H9 (cell line): ENCODE measurements at regions not wholly inside any gene's neighbourhood (a gene's known extent, or its start where the extent isn't known, plus 50 kb on each side); places are given as distances from the start of the nearest gene placed in this dataset.

Experiments used
- DNase-seq: peaks from one replicate; pipeline ENCODE4 v3.0.0-alpha.2; 2017
- H2AFZ ChIP-seq: one replicate; pipeline ENCODE4 v1.6.1; 2013; ENCODE audit warnings: mild to moderate bottlenecking, low read length, control low read depth, moderate library complexity
- H2AK5ac ChIP-seq: 2 replicates; pipeline ENCODE4 v1.6.1; 2013; ENCODE audit warnings: low read length, control low read depth, mixed read lengths; ENCODE audit not compliant: insufficient read length
- H2BK120ac ChIP-seq: one replicate; pipeline ENCODE4 v1.6.1; 2013; ENCODE audit warnings: low read depth, mild to moderate bottlenecking, low read length, control low read depth, inconsistent platforms; ENCODE audit not compliant: poor library complexity, severe bottlenecking
- H2BK12ac ChIP-seq: 2 replicates; pipeline ENCODE4 v1.6.1; 2013; ENCODE audit warnings: low read length, control low read depth, mixed read lengths, low read depth; ENCODE audit not compliant: insufficient read length
- H2BK15ac ChIP-seq: 2 replicates; pipeline ENCODE4 v1.6.1; 2013; ENCODE audit warnings: low read depth, low read length, control low read depth
- H2BK20ac ChIP-seq: one replicate; pipeline ENCODE4 v1.6.1; 2013; ENCODE audit warnings: low read depth, mild to moderate bottlenecking, low read length, control low read depth, inconsistent platforms; ENCODE audit not compliant: poor library complexity, severe bottlenecking
- H2BK5ac ChIP-seq: 2 replicates; pipeline ENCODE4 v1.6.1; 2013; ENCODE audit warnings: low read length, control low read depth, mixed read lengths; ENCODE audit not compliant: insufficient read length
- H3K14ac ChIP-seq: 2 replicates; pipeline ENCODE4 v1.6.1; 2013; ENCODE audit warnings: low read length, control low read depth; ENCODE audit not compliant: insufficient read depth
- H3K18ac ChIP-seq: 2 replicates; pipeline ENCODE4 v1.6.1; 2013; ENCODE audit warnings: low read depth, mild to moderate bottlenecking, mixed read lengths, low read length, control low read depth; ENCODE audit not compliant: insufficient read length
- H3K23ac ChIP-seq: 2 replicates; pipeline ENCODE4 v1.6.1; 2013; ENCODE audit warnings: low read length, control low read depth, mixed read lengths, low read depth; ENCODE audit not compliant: insufficient read length
- H3K23me2 ChIP-seq: 2 replicates; pipeline ENCODE4 v1.6.1; 2013; ENCODE audit warnings: low read depth, mild to moderate bottlenecking, mixed read lengths, low read length, control low read depth; ENCODE audit not compliant: insufficient read length, poor library complexity, severe bottlenecking
- H3K27ac ChIP-seq: 2 replicates; pipeline ENCODE4 v1.5.1; 2013; ENCODE audit warnings: low read length, control low read depth, mixed read lengths, low read depth; ENCODE audit not compliant: insufficient read length
- H3K27me3 ChIP-seq: 2 replicates; pipeline ENCODE4 v1.6.1; 2013; ENCODE audit warnings: low read length, control low read depth, inconsistent platforms; ENCODE audit not compliant: insufficient read depth
- H3K4ac ChIP-seq: 2 replicates; pipeline ENCODE4 v1.6.1; 2013; ENCODE audit warnings: low read depth, mild to moderate bottlenecking, control low read depth, inconsistent platforms, low read length, moderate library complexity
- H3K4me1 ChIP-seq: 2 replicates; pipeline ENCODE4 v1.6.1; 2013; ENCODE audit warnings: low read length, control low read depth, inconsistent platforms; ENCODE audit not compliant: insufficient read depth
- H3K4me2 ChIP-seq: 2 replicates; pipeline ENCODE4 v1.6.1; 2013; ENCODE audit warnings: low read length, control low read depth, mixed read lengths; ENCODE audit not compliant: insufficient read length, insufficient read depth
- H3K56ac ChIP-seq: 2 replicates; pipeline ENCODE4 v1.6.1; 2013; ENCODE audit warnings: low read depth, mild to moderate bottlenecking, mixed read lengths, low read length, control low read depth; ENCODE audit not compliant: insufficient read length
- H3K79me1 ChIP-seq: 2 replicates; pipeline ENCODE4 v1.6.1; 2013; ENCODE audit warnings: low read depth, mild to moderate bottlenecking, moderate library complexity, low read length, control low read depth, inconsistent platforms; ENCODE audit not compliant: insufficient read depth, poor library complexity, severe bottlenecking
- H3K79me2 ChIP-seq: 2 replicates; pipeline ENCODE4 v1.6.1; 2013; ENCODE audit warnings: low read length, control low read depth, inconsistent platforms; ENCODE audit not compliant: insufficient read depth
- H3K9ac ChIP-seq: 2 replicates; pipeline ENCODE4 v1.6.1; 2013; ENCODE audit warnings: low read length, control low read depth, mixed read lengths; ENCODE audit not compliant: insufficient read length; ENCODE audit errors: extremely low read depth
- H3K9me3 ChIP-seq: one replicate; pipeline ENCODE4 v1.6.1; 2013; ENCODE audit warnings: low read depth, low read length, inconsistent platforms; ENCODE audit not compliant: control insufficient read depth
- H3T11ph ChIP-seq: one replicate; pipeline ENCODE4 v1.6.1; 2013; ENCODE audit warnings: mild to moderate bottlenecking, low read length, control low read depth, inconsistent platforms
- H4K20me1 ChIP-seq: one replicate; pipeline ENCODE4 v1.6.1; 2013; ENCODE audit not compliant: control insufficient read depth, insufficient read length, insufficient read depth
- H4K5ac ChIP-seq: 2 replicates; pipeline ENCODE4 v1.6.1; 2013; ENCODE audit warnings: low read depth, mild to moderate bottlenecking, mixed read lengths, low read length, control low read depth; ENCODE audit not compliant: insufficient read length
- H4K8ac ChIP-seq: replicated peaks from 2 replicates; pipeline ENCODE4 v1.6.1; 2013; ENCODE audit warnings: low read length, control low read depth, mixed read lengths, low read depth; ENCODE audit not compliant: insufficient read length
- H4K91ac ChIP-seq: 2 replicates; pipeline ENCODE4 v1.6.1; 2013; ENCODE audit warnings: low read depth, mild to moderate bottlenecking, moderate library complexity, mixed read lengths, low read length, control low read depth; ENCODE audit not compliant: insufficient read length
- H3K27ac Mint-ChIP-seq, 3 experiments: 2 replicates in 2 of 3; 3 replicates in 1 of 3; pipeline ENCODE4 v1.8.0; 2020 to 2021; ENCODE audit warnings: mixed read lengths in 3 of 3, mild to moderate bottlenecking in 1 of 3, moderate library complexity in 1 of 3
- H3K27me3 Mint-ChIP-seq: 2 replicates; pipeline ENCODE4 v1.8.0; 2021; ENCODE audit warnings: low read depth, mild to moderate bottlenecking, moderate library complexity, mixed read lengths
- H3K36me3 Mint-ChIP-seq, 3 experiments: 2 replicates in 2 of 3; 3 replicates in 1 of 3; pipeline ENCODE4 v1.8.0; 2020 to 2021; ENCODE audit warnings: low read depth in 3 of 3, mixed read lengths in 3 of 3; ENCODE audit not compliant: insufficient read depth in 1 of 3
- H3K4me1 Mint-ChIP-seq, 2 experiments: 2 replicates each; pipeline ENCODE4 v1.8.0; 2020; ENCODE audit warnings: mixed read lengths in 2 of 2
- H3K4me3 Mint-ChIP-seq, 2 experiments: 2 replicates in 1 of 2; 3 replicates in 1 of 2; pipeline ENCODE4 v1.8.0; 2020 to 2021; ENCODE audit warnings: mild to moderate bottlenecking in 2 of 2, mixed read lengths in 2 of 2, moderate library complexity in 1 of 2
- H3K9me3 Mint-ChIP-seq, 2 experiments: 2 replicates in 1 of 2; 3 replicates in 1 of 2; pipeline ENCODE4 v1.8.0; 2020; ENCODE audit warnings: mild to moderate bottlenecking in 2 of 2, mixed read lengths in 2 of 2, moderate library complexity in 1 of 2
- CTCF ChIP-seq: fragments of 200-600 bp; sonication (generic); conservative IDR thresholded peaks from 3 replicates; pipeline ENCODE4 v1.8.0; 2021; ENCODE audit warnings: antibody characterized with exemption, mild to moderate bottlenecking
- WGBS: extraction: QIAGEN DNeasy Blood & Tissue Kit; methylation state at CpG from one replicate; pipeline ENCODE4 v1.1.7; 2013; ENCODE audit warnings: missing lambda C conversion rate, low lambda C conversion rate, mixed read lengths; ENCODE audit not compliant: insufficient read length; ENCODE audit errors: extremely low coverage; 5-methylcytosine and 5-hydroxymethylcytosine counted together

- peak overlapping the region in 1 of 3 experiments; percentile 80; a peak in 1 of 7 replicates for H3K27ac Mint-ChIP-seq
- no CpG with 5 or more reads among the region's 6 CpGs for WGBS
- H3K9ac ChIP-seq, result no peak overlapping the region
Measured at GRCh38 chr2:64204703-64205102, 60.5 kb upstream of the PELI1 start.

More at GRCh38 chr2:64204703-64205102, 60.5 kb upstream of the PELI1 start:
- H2BK120ac ChIP-seq, result no peak overlapping the region
- H3K18ac ChIP-seq, result no peak overlapping the region
- H3K79me1 ChIP-seq, result no peaks in the 10 kb centered on the region
- Mint-ChIP-seq H3K27me3 (no peaks in the 10 kb centered on the region; the same call in 1 of the 2 replicates), H3K4me3 (peak overlapping the region in 1 of 2 experiments; percentile 36; a peak in 1 of 5 replicates), H3K36me3 (peaks cover 0 to 2% (median 0%) of the 10 kb centered on the region in 3 experiments; a peak in 2 of 7 replicates), H3K9me3 (no peaks in the 10 kb centered on the region; a peak in 1 of 5 replicates), H3K4me1 (peaks cover 16% of the 10 kb centered on the region in 2 experiments)
- H3K4ac ChIP-seq, result no peak overlapping the region
- no peak overlapping the region for H4K8ac ChIP-seq
- no peaks in the 10 kb centered on the region for H3K23me2 ChIP-seq
- no peak overlapping the region for H4K5ac ChIP-seq
- H3K27me3 ChIP-seq, result no peaks in the 10 kb centered on the region
- no peak for DNase-seq
- no peak overlapping the region for H3K14ac ChIP-seq
- H4K20me1 ChIP-seq, result no peaks in the 10 kb centered on the region
- H2BK5ac ChIP-seq, result no peak overlapping the region
- H2AK5ac ChIP-seq, result no peak overlapping the region
- no peak overlapping the region for H3K23ac ChIP-seq
- no peak overlapping the region for H2BK12ac ChIP-seq
- TF ChIP-seq CTCF, result no peak
- no peak overlapping the region for H3T11ph ChIP-seq
- no peak overlapping the region for H2BK15ac ChIP-seq
- peaks cover 4% of the 10 kb centered on the region; the same call in 1 of the 2 replicates for H3K4me1 ChIP-seq
- H2BK20ac ChIP-seq, result no peak overlapping the region
- no peak overlapping the region for H3K4me2 ChIP-seq
- no peak overlapping the region for H2AFZ ChIP-seq
- no peak overlapping the region for H3K27ac ChIP-seq
- no peak overlapping the region for H4K91ac ChIP-seq
- no peaks in the 10 kb centered on the region for H3K79me2 ChIP-seq
- no peak overlapping the region for H3K56ac ChIP-seq
- H3K9me3 ChIP-seq, result no peaks in the 10 kb centered on the region
